ENCODE measurements at regions not wholly inside any gene's neighbourhood (a gene's known extent, or its start where the extent isn't known, plus 50 kb on each side); places are given as distances from the start of the nearest gene placed in this dataset.

DNA sequence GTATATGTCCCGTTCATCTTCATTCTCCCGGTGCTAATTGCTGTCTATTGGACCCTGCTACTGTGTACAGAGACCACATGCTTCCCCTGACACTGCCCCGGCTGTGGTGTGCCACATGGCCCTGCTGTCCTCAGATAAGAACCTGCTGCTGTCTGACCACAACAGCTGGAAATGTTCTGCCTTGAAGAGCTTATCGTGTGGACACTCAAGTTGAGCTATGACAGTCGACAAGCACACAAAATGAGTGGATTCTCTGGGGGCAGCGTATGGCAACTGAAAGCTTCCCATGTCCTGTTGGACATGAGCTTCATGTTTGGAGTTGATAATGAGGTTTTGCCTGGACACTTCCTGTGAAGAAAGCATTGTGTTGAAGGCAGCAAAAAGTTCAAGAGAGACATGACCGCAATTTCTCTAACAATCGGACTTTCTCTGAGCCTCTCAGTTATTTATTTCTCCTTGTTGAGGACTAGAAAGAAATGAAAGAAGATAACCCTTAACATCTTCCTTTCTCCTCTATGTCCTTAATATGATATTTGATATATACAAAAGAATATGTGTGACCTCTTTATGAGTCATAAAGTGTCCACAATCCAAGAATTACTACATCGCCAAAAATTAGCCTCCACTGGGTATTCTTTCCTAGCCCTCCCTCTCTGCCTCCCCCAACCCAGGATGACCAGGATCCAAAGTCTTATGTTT is 187.1 kb upstream of the TCF21 start:
- no peak for TF ChIP-seq POLR2A (IDR thresholded peaks at IDR 0.05)
- TF ChIP-seq CTCF (IDR thresholded peaks at IDR 0.05 in 8 of 11, conservative IDR thresholded peaks at IDR 0.05 in 3 of 11) = no peak

Measured in spleen (tissue), 7 donors.